GM19023 (cell line): ENCODE measurements at regions not wholly inside any gene's neighbourhood (a gene's known extent, or its start where the extent isn't known, plus 50 kb on each side); places are given as distances from the start of the nearest gene placed in this dataset.

ENCODE experiments used
- ATAC-seq: cut with Tn5 transposase; IDR thresholded peaks from one replicate; pipeline ENCODE4 v1.9.1; 2021; ENCODE audit warnings: mild to moderate bottlenecking, moderate library complexity; ENCODE audit not compliant: unreplicated experiment

GRCh38 chr9:109880276-109881169 lies 100.5 kb downstream of the PALM2AKAP2 start:
- no peak for ATAC-seq

- no peak for ATAC-seq
Measured at GRCh38 chr9:109883623-109884022, 103.6 kb downstream of the PALM2AKAP2 start.

- no peak for ATAC-seq
Measured at GRCh38 chr9:109886041-109886440, 106.0 kb downstream of the PALM2AKAP2 start.

GRCh38 chr9:109886617-109887016 lies 106.6 kb downstream of the PALM2AKAP2 start:
- no peak for ATAC-seq

- ATAC-seq = no peak
Measured at GRCh38 chr9:109887079-109887478, 107.1 kb downstream of the PALM2AKAP2 start.

GRCh38 chr9:109888695-109889094 lies 108.7 kb downstream of the PALM2AKAP2 start:
- ATAC-seq = no peak

GRCh38 chr9:109889456-109889855 lies 109.5 kb downstream of the PALM2AKAP2 start:
- no peak for ATAC-seq

GRCh38 chr9:109893241-109893640 lies 113.2 kb downstream of the PALM2AKAP2 start:
- ATAC-seq = no peak

GRCh38 chr9:109894473-109894872 lies 114.5 kb downstream of the PALM2AKAP2 start:
- no peak for ATAC-seq

GRCh38 chr9:109894921-109895758 lies 115.1 kb downstream of the PALM2AKAP2 start:
- ATAC-seq = peak; percentile 56

GRCh38 chr9:109901201-109901600 lies 121.2 kb downstream of the PALM2AKAP2 start:
- no peak for ATAC-seq

- ATAC-seq = no peak
Measured at GRCh38 chr9:109903515-109904138, 123.6 kb downstream of the PALM2AKAP2 start.

- ATAC-seq = no peak
Measured at GRCh38 chr9:109904666-109905065, 124.7 kb downstream of the PALM2AKAP2 start.

- ATAC-seq = no peak
Measured at GRCh38 chr9:109905472-109905871, 125.5 kb downstream of the PALM2AKAP2 start.

GRCh38 chr9:109906766-109907382 lies 126.9 kb downstream of the PALM2AKAP2 start:
- peak; percentile 19 for ATAC-seq

GRCh38 chr9:109907400-109907799 lies 127.4 kb downstream of the PALM2AKAP2 start:
- peak; percentile 78 for ATAC-seq

GRCh38 chr9:109907810-109908458 lies 127.9 kb downstream of the PALM2AKAP2 start:
- peak; percentile 2 for ATAC-seq

GRCh38 chr9:109908459-109909390 lies 128.7 kb downstream of the PALM2AKAP2 start:
- no peak for ATAC-seq
